Heart left ventricle (tissue), 13 donors: ENCODE measurements at regions not wholly inside any gene's neighbourhood (a gene's known extent, or its start where the extent isn't known, plus 50 kb on each side); places are given as distances from the start of the nearest gene placed in this dataset.

Source experiments
- CTCF ChIP-seq, 12 donors: fragments of 200-600 bp; sonication (generic) in 4 of 12; IDR thresholded peaks; one replicate each; pipeline versions ENCODE4 v1.5.0 to v1.8.0; 2018 to 2022; ENCODE audit warnings: antibody characterized with exemption in 12 of 12, mild to moderate bottlenecking in 5 of 12
- POLR2A ChIP-seq, 2 donors: fragments of 450-650 bp; IDR thresholded peaks; one replicate each; pipeline ENCODE4 v1.6.1; 2017; ENCODE audit warnings: antibody characterized with exemption in 2 of 2, mild to moderate bottlenecking in 2 of 2, moderate library complexity in 2 of 2
- donor health status: ischemic (EF 13 %, LVEDD 7.1; RV severe dilation, severe dysfunction).
- donor health status: DM: no; HTN: yes; CAD: no.
- donor health status: DM: no; HTN: no; CAD: no.
- donor health status: ischemic (EF 25% LVEDD 6.9; RV normal size, moderate dysfunction).
- donor health status: ischemic (EF 25% LVEDD 5.7; RV mildly dilated, moderate dysfunction).
- donor health status: ischemic (EF 35%, LVEDD 5.7; RV mildly dilated, moderate dysfunction).
- donor health status: nonischemic (EF 11% LVEDD 7.7; RV severe dilation, severe dysfunction).
- donor health status: DM: yes; HTN: yes; CAD: no.
- donor health status: PGD.
- donor health status: ischemic (EF 29% LVEDD 5.4; RV normal size, mild dysfunction).
- donor health status: nonischemic (EF 23%, LVEDD 6.1; RV moderate dilation, normal function).

DNA sequence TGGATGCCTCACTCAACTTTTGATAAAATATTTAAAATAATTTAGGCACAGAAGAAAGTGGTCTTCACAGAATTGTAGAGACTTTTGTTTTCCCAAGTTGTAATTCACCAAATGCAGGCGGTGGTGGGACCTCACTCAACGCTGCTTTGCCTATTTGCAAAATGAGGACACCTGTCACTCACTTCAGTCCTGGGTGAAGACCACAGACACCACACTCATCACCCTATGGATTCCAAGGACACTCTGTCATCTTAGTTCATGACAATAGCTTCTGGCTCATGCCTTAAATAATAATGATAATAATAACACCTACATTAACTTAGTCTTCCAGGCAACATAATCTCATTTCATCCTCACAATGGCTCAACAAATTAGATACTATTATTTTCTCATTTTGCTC, 234.4 kb downstream of the RNF152 start:
- TF ChIP-seq POLR2A (IDR thresholded peaks at IDR 0.05): no peak
- no peak for TF ChIP-seq CTCF (IDR thresholded peaks at IDR 0.05)
